ENCODE measurements at regions not wholly inside any gene's neighbourhood (a gene's known extent, or its start where the extent isn't known, plus 50 kb on each side); places are given as distances from the start of the nearest gene placed in this dataset.

GRCh38 chr2:56674084-56674483, 490.3 kb downstream of the CCDC85A start:
- H3K4me1 Mint-ChIP-seq = no peaks in the 10 kb centered on the region
- H3K27me3 Mint-ChIP-seq (ENCODE audit: low read depth in 3 of 3) = peaks cover 0 to 2% (median 0%) of the 10 kb centered on the region in 3 donors
- H3K4me3 Mint-ChIP-seq = no peak overlapping the region
- H3K27ac Mint-ChIP-seq = no peak overlapping the region
- peaks cover 0 to 7% (median 0%) of the 10 kb centered on the region in 3 donors for H3K36me3 Mint-ChIP-seq
- DNase-seq = no peak
- H3K9me3 Mint-ChIP-seq = peaks cover 12 to 57% (median 23%) of the 10 kb centered on the region in 6 donors

- no peak overlapping the region for H3K27ac Mint-ChIP-seq
- H3K9me3 Mint-ChIP-seq = peaks cover 12 to 42% (median 18%) of the 10 kb centered on the region in 6 donors
- H3K4me1 Mint-ChIP-seq = no peaks in the 10 kb centered on the region
- H3K27me3 Mint-ChIP-seq (ENCODE audit: low read depth in 3 of 3) = peaks cover 0 to 2% (median 0%) of the 10 kb centered on the region in 3 donors
- H3K36me3 Mint-ChIP-seq = peaks cover 0 to 2% (median 0%) of the 10 kb centered on the region in 3 donors
- no peak for DNase-seq
- no peak overlapping the region for H3K4me3 Mint-ChIP-seq
Observed at GRCh38 chr2:56676966-56677365, 493.2 kb downstream of the CCDC85A start.

- H3K4me3 Mint-ChIP-seq = no peak overlapping the region
- no peaks in the 10 kb centered on the region for H3K4me1 Mint-ChIP-seq
Observed at GRCh38 chr2:56680971-56681631, 497.3 kb downstream of the CCDC85A start.

DNA sequence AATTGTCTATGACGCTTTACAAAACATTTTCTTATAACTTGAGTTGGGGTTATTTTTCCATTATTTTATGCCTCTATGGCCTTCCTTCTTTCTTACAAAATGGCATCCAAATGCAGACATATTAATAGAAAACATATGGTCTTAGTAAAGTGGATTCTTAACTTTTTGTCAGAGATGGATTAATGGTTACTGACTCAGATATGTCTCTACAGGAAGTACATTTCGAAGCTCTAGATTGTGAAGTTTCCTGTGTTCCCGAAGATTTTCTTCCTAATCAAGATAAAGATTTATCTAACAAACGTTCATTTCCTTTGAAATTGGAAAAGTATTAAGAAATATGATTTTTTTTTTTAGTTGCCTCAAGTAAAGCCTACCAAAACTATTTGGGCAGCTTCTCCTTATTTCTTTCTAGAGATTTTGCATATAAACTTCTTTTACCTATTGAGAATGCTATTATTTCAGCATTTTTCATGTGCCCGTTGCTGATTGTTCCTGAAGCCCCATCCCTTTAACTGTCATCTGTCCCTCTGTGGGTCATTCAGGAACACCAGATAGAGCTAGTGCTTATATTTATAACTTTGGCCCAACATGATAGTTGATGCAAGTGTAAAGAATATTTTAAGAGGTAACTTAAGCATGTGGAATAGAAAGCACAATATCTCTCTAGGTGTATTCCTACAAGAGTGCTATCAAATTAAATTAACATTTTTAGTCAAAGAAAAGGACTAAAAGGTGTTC, 498.0 kb downstream of the CCDC85A start:
- peaks cover 0 to 2% (median 0%) of the 10 kb centered on the region in 3 donors for H3K27me3 Mint-ChIP-seq (ENCODE audit: low read depth in 3 of 3)
- H3K36me3 Mint-ChIP-seq = no peaks in the 10 kb centered on the region
- no peak overlapping the region for H3K27ac Mint-ChIP-seq
- H3K9me3 Mint-ChIP-seq = peaks cover 8 to 39% (median 22%) of the 10 kb centered on the region in 6 donors
- no peaks in the 10 kb centered on the region for H3K4me1 Mint-ChIP-seq
- no peak for DNase-seq
- H3K4me3 Mint-ChIP-seq = no peak overlapping the region

More at GRCh38 chr2:56680971-56681631, 497.3 kb downstream of the CCDC85A start:
- DNase-seq = no peak
- peaks cover 9 to 33% (median 19%) of the 10 kb centered on the region in 6 donors for H3K9me3 Mint-ChIP-seq
- H3K27ac Mint-ChIP-seq = no peak overlapping the region
- H3K36me3 Mint-ChIP-seq = no peaks in the 10 kb centered on the region
- peaks cover 0 to 2% (median 0%) of the 10 kb centered on the region in 3 donors for H3K27me3 Mint-ChIP-seq (ENCODE audit: low read depth in 3 of 3)

DNA sequence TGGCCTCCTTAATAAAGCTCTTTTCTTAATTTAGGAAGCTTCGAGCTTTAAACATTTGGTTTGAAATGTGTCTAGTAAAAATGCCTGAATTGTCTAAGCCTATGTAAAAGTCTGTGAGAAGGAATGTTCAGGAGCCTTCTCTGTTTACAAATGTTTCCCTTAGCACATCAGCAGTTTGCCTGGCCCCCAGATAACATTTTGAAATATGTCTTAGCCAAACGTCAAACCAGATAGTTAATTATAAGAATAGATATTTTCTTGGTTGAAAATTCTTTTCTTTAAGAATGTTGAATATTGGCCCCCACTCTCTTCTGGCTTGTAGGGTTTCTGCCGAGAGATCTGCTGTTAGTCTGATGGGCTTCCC, 498.6 kb downstream of the CCDC85A start:
- no peaks in the 10 kb centered on the region for H3K4me1 Mint-ChIP-seq
- H3K9me3 Mint-ChIP-seq = peaks cover 3 to 35% (median 19%) of the 10 kb centered on the region in 6 donors
- DNase-seq = no peak
- H3K27me3 Mint-ChIP-seq (ENCODE audit: low read depth in 3 of 3) = peaks cover 0 to 2% (median 0%) of the 10 kb centered on the region in 3 donors
- no peaks in the 10 kb centered on the region for H3K36me3 Mint-ChIP-seq
- no peak overlapping the region for H3K27ac Mint-ChIP-seq
- no peak overlapping the region for H3K4me3 Mint-ChIP-seq

DNA sequence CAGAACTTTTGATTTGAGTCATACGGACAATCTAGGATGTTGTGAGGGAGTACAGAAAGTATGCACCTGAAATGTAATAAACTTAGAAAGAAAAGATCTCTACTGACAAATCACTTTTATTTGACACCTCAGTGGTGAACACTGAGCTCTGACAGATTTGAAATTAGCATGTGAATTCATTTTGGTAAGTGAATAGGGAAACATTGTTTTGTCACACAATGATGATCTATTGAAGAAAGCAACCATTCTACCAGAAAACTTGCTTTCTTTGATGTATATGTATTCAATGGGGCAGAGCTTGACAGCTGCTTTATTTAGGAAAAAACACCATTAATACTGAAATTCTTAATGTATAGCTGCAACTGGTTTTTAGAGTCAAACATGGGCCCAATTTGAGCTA, 500.5 kb downstream of the CCDC85A start:
- Mint-ChIP-seq H3K4me3 (no peak overlapping the region), H3K27me3 (ENCODE audit: low read depth in 3 of 3) (peaks cover 0 to 2% (median 0%) of the 10 kb centered on the region in 3 donors), H3K4me1 (no peaks in the 10 kb centered on the region), H3K27ac (no peak overlapping the region), H3K36me3 (peaks cover 0 to 5% (median 0%) of the 10 kb centered on the region in 3 donors), H3K9me3 (peaks cover 9 to 41% (median 18%) of the 10 kb centered on the region in 6 donors)
- DNase-seq = no peak

GRCh38 chr2:56685205-56685604, 501.4 kb downstream of the CCDC85A start:
- peaks cover 12 to 41% (median 20%) of the 10 kb centered on the region in 6 donors for H3K9me3 Mint-ChIP-seq
- H3K4me3 Mint-ChIP-seq = no peak overlapping the region
- no peak for DNase-seq
- peaks cover 0 to 5% (median 0%) of the 10 kb centered on the region in 3 donors for H3K36me3 Mint-ChIP-seq
- H3K27ac Mint-ChIP-seq = no peak overlapping the region
- no peaks in the 10 kb centered on the region for H3K4me1 Mint-ChIP-seq
- H3K27me3 Mint-ChIP-seq (ENCODE audit: low read depth in 3 of 3) = peaks cover 0 to 2% (median 0%) of the 10 kb centered on the region in 3 donors

DNA sequence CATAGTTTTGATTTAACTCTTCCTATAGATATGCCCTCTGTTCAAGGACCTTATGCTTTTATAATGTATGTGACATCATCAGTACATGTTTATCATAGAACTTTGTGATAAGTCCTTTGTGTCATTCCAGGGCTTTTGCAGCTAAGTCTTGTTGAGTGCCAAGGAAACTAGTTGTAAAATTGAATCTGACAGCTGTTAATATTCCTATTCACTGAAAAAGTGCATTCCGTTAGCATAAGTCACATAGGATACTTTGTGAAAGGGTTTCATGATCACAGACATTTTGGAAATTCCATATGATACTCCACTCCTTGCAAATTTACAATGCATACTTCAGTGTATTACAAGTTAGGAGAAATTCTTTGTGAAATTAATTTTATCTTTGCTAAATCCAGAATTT, 503.4 kb downstream of the CCDC85A start:
- peaks cover 0 to 4% (median 0%) of the 10 kb centered on the region in 3 donors for H3K27me3 Mint-ChIP-seq (ENCODE audit: low read depth in 3 of 3)
- H3K4me3 Mint-ChIP-seq = no peak overlapping the region
- DNase-seq = no peak
- peaks cover 0 to 5% (median 0%) of the 10 kb centered on the region in 3 donors for H3K36me3 Mint-ChIP-seq
- H3K9me3 Mint-ChIP-seq = peaks cover 11 to 37% (median 29%) of the 10 kb centered on the region in 6 donors
- no peaks in the 10 kb centered on the region for H3K4me1 Mint-ChIP-seq
- H3K27ac Mint-ChIP-seq = no peak overlapping the region

DNA sequence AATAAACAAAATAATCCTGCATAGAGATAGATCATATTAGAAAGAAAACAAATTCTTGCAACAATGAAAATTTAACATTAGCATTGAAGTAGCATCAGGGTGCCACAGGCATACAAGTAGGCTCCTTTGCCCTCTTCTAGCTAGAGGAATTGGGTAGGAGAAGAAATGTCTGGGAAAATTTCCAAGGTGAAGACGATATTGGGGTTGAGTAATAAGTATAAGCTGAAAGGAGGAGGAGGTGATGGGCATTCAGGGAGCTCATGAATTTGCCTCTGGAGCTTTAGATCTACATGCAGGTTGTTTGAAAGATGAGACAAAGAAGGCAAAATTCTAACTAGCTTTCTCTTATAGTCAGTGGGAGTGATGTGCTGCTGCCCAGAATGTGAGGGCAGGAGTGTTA, 504.9 kb downstream of the CCDC85A start:
- peaks cover 17 to 42% (median 31%) of the 10 kb centered on the region in 6 donors for H3K9me3 Mint-ChIP-seq
- DNase-seq = no peak
- H3K4me3 Mint-ChIP-seq = no peak overlapping the region
- H3K4me1 Mint-ChIP-seq = no peaks in the 10 kb centered on the region
- peaks cover 0 to 4% (median 0%) of the 10 kb centered on the region in 3 donors for H3K27me3 Mint-ChIP-seq (ENCODE audit: low read depth in 3 of 3)
- H3K27ac Mint-ChIP-seq = no peak overlapping the region
- H3K36me3 Mint-ChIP-seq = peaks cover 0 to 5% (median 0%) of the 10 kb centered on the region in 3 donors

DNA sequence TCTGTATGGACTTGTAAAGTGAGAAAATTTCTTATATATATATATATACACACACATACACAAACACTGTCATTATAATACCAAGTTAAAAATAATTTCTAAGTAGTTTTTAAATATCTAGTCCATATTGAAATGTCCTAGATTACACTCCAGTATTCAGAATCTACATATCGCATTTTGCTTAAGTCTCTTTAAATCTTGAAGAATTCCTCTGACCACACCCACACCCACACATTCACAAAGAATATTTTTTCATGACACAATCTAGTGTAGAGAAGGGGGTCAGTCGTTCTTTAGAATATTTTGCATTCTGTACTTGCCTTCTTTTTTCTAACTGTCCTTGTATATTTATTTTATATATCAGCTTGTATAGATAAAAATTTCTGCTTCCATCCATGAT, 509.7 kb downstream of the CCDC85A start:
- Mint-ChIP-seq H3K4me3 (no peak overlapping the region), H3K27ac (no peak overlapping the region), H3K27me3 (ENCODE audit: low read depth in 3 of 3) (peaks cover 0 to 2% (median 0%) of the 10 kb centered on the region in 3 donors), H3K9me3 (peaks cover 16 to 56% (median 31%) of the 10 kb centered on the region in 6 donors), H3K4me1 (no peaks in the 10 kb centered on the region), H3K36me3 (peaks cover 0 to 5% (median 0%) of the 10 kb centered on the region in 3 donors)
- DNase-seq = no peak

GRCh38 chr2:56703001-56703400, 519.2 kb downstream of the CCDC85A start:
- H3K27ac Mint-ChIP-seq = no peak overlapping the region
- no peaks in the 10 kb centered on the region for H3K36me3 Mint-ChIP-seq
- DNase-seq = no peak
- H3K9me3 Mint-ChIP-seq = peaks cover 5 to 55% (median 21%) of the 10 kb centered on the region in 6 donors
- no peaks in the 10 kb centered on the region for H3K4me1 Mint-ChIP-seq
- H3K4me3 Mint-ChIP-seq = no peak overlapping the region
- H3K27me3 Mint-ChIP-seq (ENCODE audit: low read depth in 3 of 3) = no peaks in the 10 kb centered on the region

GRCh38 chr2:56705713-56706112, 521.9 kb downstream of the CCDC85A start:
- Mint-ChIP-seq H3K4me1 (no peaks in the 10 kb centered on the region), H3K36me3 (no peaks in the 10 kb centered on the region), H3K27ac (no peak overlapping the region), H3K4me3 (no peak overlapping the region), H3K9me3 (peaks cover 10 to 48% (median 16%) of the 10 kb centered on the region in 6 donors), H3K27me3 (ENCODE audit: low read depth in 3 of 3) (peaks cover 0 to 4% (median 0%) of the 10 kb centered on the region in 3 donors)
- DNase-seq = no peak

- H3K4me3 Mint-ChIP-seq = no peak overlapping the region
- H3K4me1 Mint-ChIP-seq = no peaks in the 10 kb centered on the region
Observed at GRCh38 chr2:56707218-56707617, 523.4 kb downstream of the CCDC85A start.

GRCh38 chr2:56707650-56708049, 523.9 kb downstream of the CCDC85A start:
- H3K9me3 Mint-ChIP-seq = peaks cover 16 to 53% (median 22%) of the 10 kb centered on the region in 6 donors
- H3K4me3 Mint-ChIP-seq = no peak overlapping the region
- no peak for DNase-seq
- H3K27ac Mint-ChIP-seq = no peak overlapping the region
- H3K36me3 Mint-ChIP-seq = no peaks in the 10 kb centered on the region
- peaks cover 0 to 4% (median 0%) of the 10 kb centered on the region in 3 donors for H3K27me3 Mint-ChIP-seq (ENCODE audit: low read depth in 3 of 3)
- no peaks in the 10 kb centered on the region for H3K4me1 Mint-ChIP-seq

More at GRCh38 chr2:56707218-56707617, 523.4 kb downstream of the CCDC85A start:
- Mint-ChIP-seq H3K9me3 (peaks cover 13 to 49% (median 19%) of the 10 kb centered on the region in 6 donors), H3K27ac (no peak overlapping the region), H3K36me3 (no peaks in the 10 kb centered on the region), H3K27me3 (ENCODE audit: low read depth in 3 of 3) (peaks cover 0 to 4% (median 0%) of the 10 kb centered on the region in 3 donors)
- DNase-seq = no peak
